Activated naive CD4-positive, alpha-beta T cell treated with Interleukin-2 at 50 U/mL for 16 hours (primary cell): ENCODE measurements at regions not wholly inside any gene's neighbourhood (a gene's known extent, or its start where the extent isn't known, plus 50 kb on each side); places are given as distances from the start of the nearest gene placed in this dataset.
"Not testable (repeated sequence)": the region's sequence is repeated elsewhere in the genome, so short reads cannot be mapped to it uniquely, and the experiment has no call there.

Experiments used
- DNase-seq: peaks from one replicate; pipeline ENCODE4 v3.0.0-alpha.2; 2020

- DNase-seq = no peak
Observed at GRCh38 chr16:66041907-66042306, 324.6 kb upstream of the CDH5 start.

- DNase-seq = no peak
Observed at GRCh38 chr16:66039793-66040192, 326.7 kb upstream of the CDH5 start.

GRCh38 chr16:66036793-66037715 lies 329.4 kb upstream of the CDH5 start:
- DNase-seq = no peak

- DNase-seq = no peak
Observed at GRCh38 chr16:66036184-66036583, 330.3 kb upstream of the CDH5 start.

- no peak for DNase-seq
Observed at GRCh38 chr16:66035096-66035495, 331.4 kb upstream of the CDH5 start.

- DNase-seq = no peak
Observed at GRCh38 chr16:66032841-66033240, 333.6 kb upstream of the CDH5 start.

- DNase-seq = no peak
Observed at GRCh38 chr16:66030036-66030435, 336.5 kb upstream of the CDH5 start.

- no peak for DNase-seq
Observed at GRCh38 chr16:66028510-66029216, 337.8 kb upstream of the CDH5 start.

GRCh38 chr16:66026787-66027330 lies 339.6 kb upstream of the CDH5 start:
- DNase-seq = no peak

GRCh38 chr16:66026211-66026610 lies 340.3 kb upstream of the CDH5 start:
- no peak for DNase-seq

- no peak for DNase-seq
Observed at GRCh38 chr16:66025751-66026150, 340.7 kb upstream of the CDH5 start.

GRCh38 chr16:66024567-66024966 lies 341.9 kb upstream of the CDH5 start:
- not testable (repeated sequence) for DNase-seq

- no peak for DNase-seq
Observed at GRCh38 chr16:66023481-66023880, 343.0 kb upstream of the CDH5 start.

GRCh38 chr16:66020642-66021041 lies 345.8 kb upstream of the CDH5 start:
- no peak for DNase-seq

GRCh38 chr16:66020046-66020445 lies 346.4 kb upstream of the CDH5 start:
- no peak for DNase-seq

- not testable (repeated sequence) for DNase-seq
Observed at GRCh38 chr16:66019502-66019901, 347.0 kb upstream of the CDH5 start.

GRCh38 chr16:66014221-66014620 lies 352.3 kb upstream of the CDH5 start:
- DNase-seq = no peak

GRCh38 chr16:66013486-66013885 lies 353.0 kb upstream of the CDH5 start:
- no peak for DNase-seq

- no peak for DNase-seq
Observed at GRCh38 chr16:66008136-66008535, 358.4 kb upstream of the CDH5 start.

GRCh38 chr16:66007717-66008116 lies 358.8 kb upstream of the CDH5 start:
- no peak for DNase-seq

GRCh38 chr16:66006485-66006884 lies 360.0 kb upstream of the CDH5 start:
- no peak for DNase-seq

- DNase-seq = no peak
Observed at GRCh38 chr16:66004699-66005098, 361.8 kb upstream of the CDH5 start.

- DNase-seq = no peak
Observed at GRCh38 chr16:66003201-66003600, 363.3 kb upstream of the CDH5 start.

GRCh38 chr16:66002601-66003000 lies 363.9 kb upstream of the CDH5 start:
- no peak for DNase-seq
